Spleen (tissue), 7 donors: ENCODE measurements at regions not wholly inside any gene's neighbourhood (a gene's known extent, or its start where the extent isn't known, plus 50 kb on each side); places are given as distances from the start of the nearest gene placed in this dataset.

Experiments used
- CTCF ChIP-seq, 11 experiments: fragments of 200-600 bp in 7 of 11; fragments of 450-650 bp in 4 of 11; sonication (generic) in 4 of 11; IDR thresholded peaks in 8 of 11; conservative IDR thresholded peaks in 3 of 11; 1 replicate in 7 of 11; 2 replicates in 4 of 11; pipeline versions ENCODE4 v1.4.0 to v1.8.0; 2016 to 2021; ENCODE audit warnings: antibody characterized with exemption in 11 of 11, inconsistent platforms in 4 of 11, mild to moderate bottlenecking in 1 of 11
- POLR2A ChIP-seq, 3 donors: fragments of 450-650 bp; IDR thresholded peaks; one replicate each; pipeline ENCODE4 v1.5.1; 2017; ENCODE audit warnings: antibody characterized with exemption in 3 of 3, mild to moderate bottlenecking in 1 of 3
- donor health status: DM: no; HTN: no; CAD: no; lungs with moderate emphysema.
- donor health status: DM: no; HTN: no; CAD: no.
- donor health status: DM: no; HTN: no; CAD: no.

- TF ChIP-seq CTCF (IDR thresholded peaks at IDR 0.05 in 8 of 11, conservative IDR thresholded peaks at IDR 0.05 in 3 of 11) (no peak), POLR2A (IDR thresholded peaks at IDR 0.05) (no peak)
These were observed 292.5 kb upstream of the CNTNAP5 start for GRCh38 chr2:123732563-123732962.
